HG03139 (cell line): ENCODE measurements at regions not wholly inside any gene's neighbourhood (a gene's known extent, or its start where the extent isn't known, plus 50 kb on each side); places are given as distances from the start of the nearest gene placed in this dataset.
"Not testable (repeated sequence)": the region's sequence is repeated elsewhere in the genome, so short reads cannot be mapped to it uniquely, and the experiment has no call there.

ENCODE experiments used
- ATAC-seq: cut with Tn5 transposase; IDR thresholded peaks from one replicate; pipeline ENCODE4 v1.9.1; 2021; ENCODE audit not compliant: unreplicated experiment

DNA sequence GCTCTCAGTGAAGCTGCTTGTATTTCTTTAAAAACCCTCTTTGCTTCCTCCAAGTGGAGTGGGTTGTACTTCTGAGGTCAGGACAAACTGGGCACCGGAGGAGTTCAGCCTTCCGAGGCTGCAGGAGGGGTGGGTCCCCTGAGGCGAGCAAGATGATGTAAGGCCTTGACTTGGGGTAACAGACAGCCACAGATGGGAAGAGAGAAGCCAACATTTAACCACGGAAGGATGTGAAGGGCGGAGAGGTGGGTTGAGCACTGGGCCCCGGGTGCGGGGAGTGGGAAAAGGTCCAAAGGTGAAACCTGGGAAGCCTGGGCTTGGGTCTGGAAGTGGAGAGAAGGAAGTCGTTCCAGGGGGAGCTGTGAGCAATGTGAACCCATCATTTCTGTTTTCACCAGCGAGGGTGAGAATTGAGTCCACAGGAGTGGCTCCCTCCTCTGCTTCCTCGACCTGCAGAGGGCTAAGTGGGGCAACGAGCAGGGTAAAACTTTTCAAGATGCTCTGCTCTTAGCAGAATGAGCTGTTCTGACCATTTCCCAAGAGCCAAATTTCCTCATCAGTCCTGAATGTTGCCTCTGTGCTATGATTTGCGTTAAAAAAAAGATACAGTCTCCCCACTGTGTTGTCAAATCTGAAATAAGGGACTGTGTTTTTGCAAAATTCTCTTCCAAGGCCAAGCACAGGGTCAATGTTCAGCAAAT, 137.7 kb upstream of the CRHR1 start:
- ATAC-seq = no peak

DNA sequence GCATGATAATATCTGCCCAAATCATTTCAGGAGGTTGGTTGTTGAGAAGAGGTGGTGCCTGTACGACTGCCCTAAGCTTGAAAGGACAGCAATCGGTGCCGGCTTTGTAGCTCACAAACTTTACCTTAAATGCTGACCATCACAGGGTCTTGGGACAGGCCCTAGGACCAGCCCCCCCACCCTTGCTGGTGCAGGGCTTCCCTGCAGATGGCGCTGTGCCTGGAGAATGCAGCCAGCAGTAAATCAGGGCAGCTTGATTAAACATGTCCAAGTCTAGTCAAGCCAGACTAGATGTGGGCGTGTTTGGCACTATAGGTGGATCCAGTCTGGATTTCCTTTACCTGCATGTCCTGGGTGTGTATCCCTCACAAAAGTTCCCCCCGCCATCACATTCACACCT, 135.5 kb upstream of the CRHR1 start:
- ATAC-seq = no peak

GRCh38 chr17:45649796-45650195, 134.3 kb upstream of the CRHR1 start:
- ATAC-seq = no peak

- no peak for ATAC-seq
Observed at GRCh38 chr17:45650561-45650960, 133.6 kb upstream of the CRHR1 start.

- no peak for ATAC-seq
Observed at GRCh38 chr17:45651145-45651709, 132.9 kb upstream of the CRHR1 start.

GRCh38 chr17:45653616-45654015, 130.5 kb upstream of the CRHR1 start:
- ATAC-seq = no peak

- ATAC-seq = no peak
Observed at GRCh38 chr17:45656527-45657181, 127.5 kb upstream of the CRHR1 start.

GRCh38 chr17:45660474-45660873, 123.6 kb upstream of the CRHR1 start:
- no peak for ATAC-seq

DNA sequence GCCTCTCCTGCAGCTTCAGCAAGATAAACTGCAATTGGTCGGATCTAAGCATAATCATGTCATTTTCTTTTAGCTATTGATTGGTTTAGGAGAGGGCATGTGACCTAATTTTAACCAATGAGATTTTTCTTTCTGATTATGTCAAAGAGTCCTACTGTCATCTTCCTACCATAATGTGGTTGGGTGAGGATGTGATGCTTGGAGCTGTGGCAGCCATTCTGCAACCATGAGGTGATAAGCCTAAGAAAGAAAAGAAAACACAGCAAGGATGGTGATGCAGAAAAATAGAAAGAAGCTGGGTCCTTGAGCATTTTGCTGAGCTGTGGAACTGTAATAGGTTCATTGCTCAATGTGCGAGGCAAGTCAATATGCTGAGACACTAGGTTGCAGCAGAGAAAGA, 121.7 kb upstream of the CRHR1 start:
- ATAC-seq = no peak

DNA sequence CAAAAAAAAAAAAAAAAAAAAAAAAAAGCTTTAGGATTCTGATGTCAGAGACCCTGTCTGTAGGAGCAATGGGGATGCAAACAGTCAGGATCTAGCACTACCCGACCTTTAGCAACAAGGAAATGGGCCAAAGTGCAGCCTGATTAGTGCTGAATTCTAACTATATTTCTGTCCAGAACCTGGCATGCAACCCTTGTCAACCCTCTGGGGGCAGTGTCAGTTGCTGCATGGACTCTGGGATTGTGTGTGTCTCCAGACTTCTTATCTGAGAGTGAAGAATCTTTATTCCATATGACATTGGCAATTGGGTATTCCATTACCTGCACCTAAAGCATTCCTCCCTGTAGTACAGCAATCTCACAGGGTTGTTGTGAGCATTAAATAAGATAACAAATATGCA, 120.3 kb upstream of the CRHR1 start:
- no peak for ATAC-seq

DNA sequence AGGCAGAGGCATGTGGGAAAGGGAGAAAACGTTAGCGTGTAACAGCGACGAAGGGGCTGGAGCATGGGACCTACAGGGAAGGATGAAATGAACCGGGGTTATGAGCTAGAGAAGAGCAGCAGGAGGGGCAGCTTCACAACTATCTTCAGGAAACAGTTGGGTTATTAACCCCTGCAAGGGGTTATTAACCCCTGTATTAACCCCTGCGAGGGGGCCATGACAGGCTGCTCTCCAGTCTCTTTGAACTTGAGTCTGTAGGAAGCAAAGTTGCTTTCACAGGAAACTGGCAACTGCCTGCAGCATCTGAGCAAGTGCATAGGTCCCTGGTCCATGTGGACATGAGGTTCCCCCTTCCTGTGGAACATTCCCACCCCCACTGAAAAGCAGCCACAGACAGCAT, 119.2 kb upstream of the CRHR1 start:
- ATAC-seq = no peak

DNA sequence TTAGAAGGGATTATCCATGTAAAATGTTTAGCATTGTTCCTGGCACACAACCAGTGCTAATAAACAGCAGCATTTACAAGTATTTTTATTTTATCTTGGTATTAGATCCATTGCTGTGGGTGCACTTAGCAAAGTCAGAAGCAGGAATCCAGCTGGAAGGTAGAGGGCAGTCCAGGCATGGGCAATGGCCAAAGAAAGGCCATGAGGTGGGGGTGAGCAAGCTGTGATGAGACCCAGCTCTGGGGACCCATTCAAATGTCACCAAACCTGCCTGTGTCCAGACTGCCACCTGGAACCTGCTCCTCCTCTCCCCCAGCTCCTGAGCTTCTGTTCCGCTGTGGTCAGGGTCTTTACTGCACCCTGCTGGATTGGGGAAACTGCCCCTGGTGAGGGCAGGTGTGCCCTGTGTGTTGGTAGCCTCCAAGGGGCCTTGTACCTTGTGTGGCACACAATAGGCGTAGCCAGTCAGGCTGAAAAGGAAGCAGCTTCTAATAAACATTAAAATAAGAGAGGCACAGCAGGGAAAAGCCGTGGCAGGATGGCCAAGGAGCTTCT, 118.0 kb upstream of the CRHR1 start:
- no peak for ATAC-seq

- no peak for ATAC-seq
Observed at GRCh38 chr17:45666641-45667040, 117.5 kb upstream of the CRHR1 start.

GRCh38 chr17:45667591-45668171, 116.4 kb upstream of the CRHR1 start:
- ATAC-seq = no peak

GRCh38 chr17:45668316-45668715, 115.8 kb upstream of the CRHR1 start:
- no peak for ATAC-seq

DNA sequence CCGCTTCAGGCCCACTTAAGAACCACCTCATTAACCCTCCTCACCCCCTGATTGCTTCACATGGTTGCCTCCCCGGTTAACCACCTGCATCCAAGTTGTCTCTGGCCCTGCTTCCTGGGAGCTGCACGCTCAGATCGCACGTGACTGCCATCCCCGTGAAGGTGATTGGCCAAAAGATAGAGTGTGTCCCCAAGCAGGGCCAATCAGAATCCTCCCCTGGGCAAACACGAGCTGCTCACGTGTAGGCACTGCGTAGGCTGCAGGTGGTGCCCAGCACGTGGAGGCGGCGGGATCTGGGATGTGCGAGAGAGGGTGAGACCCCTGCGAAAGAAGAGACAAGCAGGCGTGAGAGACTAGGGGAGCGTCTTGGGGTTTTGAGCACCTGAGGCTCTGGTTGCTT, 111.8 kb upstream of the CRHR1 start:
- no peak for ATAC-seq

DNA sequence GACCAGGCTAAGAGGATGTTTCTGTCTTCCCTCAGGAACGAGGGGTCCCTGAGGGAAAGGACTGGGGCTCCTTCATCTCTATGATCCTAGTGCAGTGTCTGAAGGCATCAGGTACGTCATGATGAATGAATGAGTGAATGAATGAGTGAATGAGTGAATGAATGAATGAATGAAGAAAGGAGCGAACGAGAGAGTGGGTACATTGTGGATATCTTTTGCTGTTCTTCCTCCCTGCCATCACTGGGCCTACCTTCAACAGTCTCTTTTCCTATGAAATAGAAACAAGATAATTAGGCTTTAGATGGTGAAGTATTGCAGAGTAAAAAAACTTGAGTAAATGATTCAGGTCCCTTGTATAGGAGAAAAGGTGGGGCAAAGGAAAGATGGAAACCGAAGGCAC, 111.3 kb upstream of the CRHR1 start:
- ATAC-seq = no peak

GRCh38 chr17:45673759-45674158, 110.4 kb upstream of the CRHR1 start:
- not testable (repeated sequence) for ATAC-seq

- ATAC-seq = no peak
Observed at GRCh38 chr17:45675012-45675411, 109.1 kb upstream of the CRHR1 start.

GRCh38 chr17:45675892-45676291, 108.2 kb upstream of the CRHR1 start:
- ATAC-seq = no peak

- ATAC-seq = no peak
Observed at GRCh38 chr17:45676695-45677094, 107.4 kb upstream of the CRHR1 start.

DNA sequence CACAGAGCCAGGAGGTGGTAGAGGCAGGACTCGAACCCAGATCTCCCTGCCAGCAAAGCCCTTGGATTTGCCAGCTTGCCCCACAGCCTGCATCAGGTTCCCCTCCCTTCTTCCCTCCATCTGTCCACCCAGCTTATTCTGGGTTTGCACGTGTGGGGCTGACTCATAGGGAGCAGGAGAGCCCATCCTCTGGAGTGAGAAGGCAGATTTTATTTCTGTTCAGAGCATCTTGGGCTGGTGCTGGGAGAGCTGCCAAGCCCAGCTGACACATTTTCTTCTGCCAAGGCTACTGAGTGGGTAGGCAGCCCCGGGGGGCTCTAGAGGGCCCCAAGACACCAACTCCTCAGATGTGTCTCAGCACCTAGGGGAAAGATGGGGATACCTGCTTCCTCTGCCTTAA, 106.3 kb upstream of the CRHR1 start:
- ATAC-seq = no peak
